HCT116 (cell line): ENCODE measurements at regions not wholly inside any gene's neighbourhood (a gene's known extent, or its start where the extent isn't known, plus 50 kb on each side); places are given as distances from the start of the nearest gene placed in this dataset.

ENCODE experiments used
- ATF3 ChIP-seq: IDR thresholded peaks from 2 replicates; pipeline ENCODE4 v1.6.1; 2012
- CEBPB ChIP-seq: IDR thresholded peaks from 2 replicates; pipeline ENCODE4 v1.6.1; 2012; ENCODE audit warnings: low read depth
- CTCF ChIP-seq, 3 experiments: fragments of 200-600 bp in 1 of 3; sonication (generic) in 1 of 3; IDR thresholded peaks in 2 of 3; conservative IDR thresholded peaks in 1 of 3; 2 replicates each; pipeline ENCODE4 v1.5.1; 2012 to 2017; ENCODE audit warnings: low read depth in 2 of 3, low read length in 2 of 3, antibody characterized with exemption in 1 of 3, borderline replicate concordance in 1 of 3, control low read depth in 1 of 3, mild to moderate bottlenecking in 1 of 3, mixed read lengths in 1 of 3, mixed run types in 1 of 3, moderate library complexity in 1 of 3; ENCODE audit not compliant: insufficient read depth in 1 of 3
- EGR1 ChIP-seq: IDR thresholded peaks from 2 replicates; pipeline ENCODE4 v1.6.1; 2012; ENCODE audit warnings: low read depth
- EZH2 ChIP-seq: fragments of 200-600 bp; sonication (generic); IDR thresholded peaks from 2 replicates; pipeline ENCODE4 v1.6.1; 2017; ENCODE audit warnings: antibody characterized with exemption, mixed run types
- EZH2phosphoT487 ChIP-seq: fragments of 200-600 bp; IDR thresholded peaks from 2 replicates; pipeline ENCODE4 v1.6.1; 2018; ENCODE audit warnings: antibody characterized with exemption, borderline replicate concordance
- FOSL1 ChIP-seq: IDR thresholded peaks from 2 replicates; pipeline ENCODE4 v1.6.1; 2012; ENCODE audit warnings: low read depth
- JUND ChIP-seq: IDR thresholded peaks from 2 replicates; pipeline ENCODE4 v1.6.1; 2012
- POLR2A ChIP-seq: IDR thresholded peaks from 2 replicates; pipeline ENCODE4 v1.7.0; 2011; ENCODE audit warnings: borderline replicate concordance; ENCODE audit not compliant: insufficient read depth, insufficient read length; ENCODE audit errors: extremely low read depth
- POLR2AphosphoS5 ChIP-seq: IDR thresholded peaks from 2 replicates; pipeline ENCODE4 v1.6.1; 2011; ENCODE audit warnings: mild to moderate bottlenecking, low read depth, low read length, moderate library complexity
- RAD21 ChIP-seq: IDR thresholded peaks from 2 replicates; pipeline ENCODE4 v1.6.1; 2012; ENCODE audit warnings: low read depth, mild to moderate bottlenecking
- REST ChIP-seq: IDR thresholded peaks from 2 replicates; pipeline ENCODE4 v1.6.1; 2012; ENCODE audit warnings: low read depth
- TCF7L2 ChIP-seq: IDR thresholded peaks from 2 replicates; pipeline ENCODE4 v1.7.0; 2011; ENCODE audit warnings: borderline replicate concordance, inconsistent platforms; ENCODE audit not compliant: insufficient read depth, insufficient read length; ENCODE audit errors: extremely low read depth
- YY1 ChIP-seq: IDR thresholded peaks from 2 replicates; pipeline ENCODE4 v1.6.1; 2011; ENCODE audit warnings: low read length, low read depth, moderate library complexity, mild to moderate bottlenecking; ENCODE audit not compliant: insufficient replicate concordance; ENCODE audit errors: extremely low read depth

- no peak for TF ChIP-seq TCF7L2
- no peak for TF ChIP-seq CEBPB
- no peak for TF ChIP-seq RAD21
- TF ChIP-seq YY1 = no peak
- TF ChIP-seq CTCF (IDR thresholded peaks at IDR 0.05 in 2 of 3, conservative IDR thresholded peaks at IDR 0.05 in 1 of 3; ENCODE audit: borderline replicate concordance in 1 of 3, insufficient read depth in 1 of 3, low read depth in 2 of 3, low read length in 2 of 3) = no peak
- TF ChIP-seq ATF3 = no peak
- TF ChIP-seq FOSL1 = no peak
- no peak for TF ChIP-seq POLR2AphosphoS5
- no peak for TF ChIP-seq EGR1
- no peak for TF ChIP-seq POLR2A
- TF ChIP-seq EZH2phosphoT487 = no peak
- no peak for TF ChIP-seq REST
- no peak for TF ChIP-seq EZH2
- TF ChIP-seq JUND = no peak
Measured at GRCh38 chr3:72034986-72035385, 250.0 kb upstream of the PROK2 start.
